K562 (cell line): ENCODE measurements at regions not wholly inside any gene's neighbourhood (a gene's known extent, or its start where the extent isn't known, plus 50 kb on each side); places are given as distances from the start of the nearest gene placed in this dataset.

Experiments
- ATAC-seq: fragments of 200-7000 bp; cut with Tn5 transposase; 3 replicates; pipeline ENCODE4 v1.9.1; 2020; ENCODE audit warnings: moderate library complexity
- BruUV-seq: library from RNA; stranded (reverse); fragments of 400-500 nt; replicated peaks from 2 replicates; lab custom pipeline; 2021; lab: Mats Ljungman, UMichigan
- CTCF ChIA-PET: fragments of 300-600 bp; formaldehyde crosslinking; extraction: SDS; loops from one replicate; lab custom pipeline; 2021; ENCODE audit warnings: low intra/inter-chr PET ratio; lab: Yijun Ruan, JAX
- POLR2A ChIA-PET: fragments of 300-600, 350-650 bp; sonication (Branson Sonifier 250); formaldehyde crosslinking; extraction: SDS; loops from one replicate; lab custom pipeline; 2021; ENCODE audit warnings: antibody characterized with exemption, inconsistent platforms; lab: Yijun Ruan, JAX
- DNase-seq, 4 experiments: peaks; one replicate each; pipeline versions ENCODE4 v3.0.0 to v3.0.0-alpha.2; 2011 to 2018; ENCODE audit warnings: low spot score in 3 of 4, mixed read lengths in 3 of 4; ENCODE audit errors: extremely low read depth in 1 of 4
- FAIRE-seq: peaks from 2 replicates; lab custom pipeline; 2011; peaks lifted over from hg19 to GRCh38; lab: Jason Lieb, UNC
- H2AFZ ChIP-seq: 2 replicates; pipeline ENCODE4 v1.6.0; 2011; ENCODE audit warnings: low read depth, low read length, control low read depth, inconsistent platforms
- H3K27ac ChIP-seq: fragments of 200-600 bp; 3 replicates; pipeline ENCODE4 v1.8.0; 2011; ENCODE audit warnings: low read depth, mild to moderate bottlenecking, control low read depth, inconsistent platforms, low read length, moderate library complexity, mixed read lengths; ENCODE audit errors: extremely low read depth
- H3K27me3 ChIP-seq, 2 experiments: fragments of 300-600 bp in 1 of 2; 2 replicates in 1 of 2; 3 replicates in 1 of 2; pipeline versions ENCODE4 v1.6.0 to v1.8.0; 2011; ENCODE audit warnings: inconsistent platforms in 2 of 2, low read length in 2 of 2, mild to moderate bottlenecking in 1 of 2, mixed read lengths in 1 of 2, moderate library complexity in 1 of 2; ENCODE audit not compliant: control insufficient read depth in 2 of 2, insufficient read depth in 2 of 2
- H3K36me3 ChIP-seq: fragments of 300-600 bp; 3 replicates; pipeline ENCODE4 v1.8.0; 2011; ENCODE audit warnings: mild to moderate bottlenecking, low read length, inconsistent platforms; ENCODE audit not compliant: control insufficient read depth, insufficient read depth
- H3K4me1 ChIP-seq, 2 experiments: fragments of 200-600 bp in 1 of 2; replicated peaks in 1 of 2; 2 replicates in 1 of 2; 3 replicates in 1 of 2; pipeline versions ENCODE4 v1.5.1 to v1.8.0; 2011; ENCODE audit warnings: inconsistent platforms in 2 of 2, low read length in 2 of 2, mild to moderate bottlenecking in 1 of 2, mixed read lengths in 1 of 2, moderate library complexity in 1 of 2; ENCODE audit not compliant: control insufficient read depth in 2 of 2, insufficient read depth in 2 of 2
- H3K4me2 ChIP-seq: 2 replicates; pipeline ENCODE4 v1.6.1; 2011; ENCODE audit warnings: low read length, control low read depth, inconsistent platforms, mixed read lengths; ENCODE audit not compliant: insufficient read depth
- H3K4me3 ChIP-seq: fragments of 200-600 bp; sonication (generic), shearing (Covaris generic); 2 replicates; pipeline ENCODE4 v1.5.1; 2016; ENCODE audit warnings: control low read depth, inconsistent platforms
- H3K79me2 ChIP-seq: fragments of 200-600 bp; 3 replicates; pipeline ENCODE4 v1.8.0; 2011; ENCODE audit warnings: low read length, inconsistent platforms; ENCODE audit not compliant: control insufficient read depth, insufficient read depth
- H3K9ac ChIP-seq, 2 experiments: 2 replicates each; pipeline versions ENCODE4 v1.6.0 to v1.6.1; 2011; ENCODE audit warnings: low read depth in 2 of 2, low read length in 2 of 2, control low read depth in 1 of 2, inconsistent platforms in 1 of 2, mild to moderate bottlenecking in 1 of 2, mixed read lengths in 1 of 2; ENCODE audit not compliant: insufficient read depth in 1 of 2
- H3K9me1 ChIP-seq: one replicate; pipeline ENCODE4 v1.6.0; 2011; ENCODE audit warnings: inconsistent platforms, mild to moderate bottlenecking, low read length, moderate library complexity; ENCODE audit not compliant: control insufficient read depth, insufficient read depth
- H3K9me3 ChIP-seq: replicated peaks from 2 replicates; pipeline ENCODE4 v1.5.1; 2011; ENCODE audit warnings: low read depth, low read length, inconsistent platforms; ENCODE audit not compliant: control insufficient read depth, insufficient read depth
- H4K20me1 ChIP-seq: replicated peaks from 2 replicates; pipeline ENCODE4 v1.6.1; 2011; ENCODE audit warnings: low read length, inconsistent platforms, mixed read lengths; ENCODE audit not compliant: control insufficient read depth, insufficient read depth
- ARHGAP35 ChIP-seq: fragments of 450-650 bp; IDR thresholded peaks from 2 replicates; pipeline ENCODE4 v1.6.1; 2018; ENCODE audit not compliant: partially characterized antibody
- ARNT ChIP-seq, 2 experiments: fragments of 450-650 bp; IDR thresholded peaks; 2 replicates each; pipeline ENCODE4 v1.6.1; 2016; ENCODE audit warnings: mild to moderate bottlenecking in 1 of 2
- CBFA2T3 ChIP-seq: fragments of 450-650 bp; IDR thresholded peaks from 2 replicates; pipeline ENCODE4 v1.6.1; 2017
- HSF4 ChIP-seq: fragments of 250-450 bp; sonication (Bioruptor Pico); IDR thresholded peaks from 2 replicates; pipeline ENCODE4 v2.1.2; 2022; ENCODE audit warnings: mild to moderate bottlenecking, moderate library complexity, borderline replicate concordance
- PPARD ChIP-seq: fragments of 250-450 bp; sonication (Bioruptor Pico); IDR thresholded peaks from 2 replicates; pipeline ENCODE4 v1.8.0; 2022; ENCODE audit warnings: inconsistent platforms, mild to moderate bottlenecking, moderate library complexity
- PURB ChIP-seq: sonication (generic); formaldehyde crosslinking; IDR thresholded peaks from 2 replicates; pipeline ENCODE4 v1.9.0; 2021; ENCODE audit warnings: low read depth, mild to moderate bottlenecking, missing genetic modification reagents
- RAD21 ChIP-seq, 2 experiments: fragments of 250-450 bp in 1 of 2; fragments of 450-650 bp in 1 of 2; sonication (Bioruptor Pico) in 1 of 2; formaldehyde crosslinking in 1 of 2; IDR thresholded peaks in 1 of 2; conservative IDR thresholded peaks in 1 of 2; 2 replicates each; pipeline versions ENCODE4 v1.4.0 to v1.8.0; 2020 to 2022; ENCODE audit warnings: mild to moderate bottlenecking in 2 of 2, moderate library complexity in 1 of 2
- RBM17 ChIP-seq: fragments of 200-400 bp; formaldehyde crosslinking; IDR thresholded peaks from 2 replicates; pipeline ENCODE4 v1.6.1; 2017; ENCODE audit warnings: low read depth, mild to moderate bottlenecking, low read length, borderline replicate concordance
- SAFB2 ChIP-seq: fragments of 200-400 bp; formaldehyde crosslinking; IDR thresholded peaks from 2 replicates; pipeline ENCODE4 v1.6.1; 2018; ENCODE audit warnings: borderline replicate concordance, low read length, low read depth, moderate library complexity; ENCODE audit not compliant: severe bottlenecking
- SPI1 ChIP-seq: IDR thresholded peaks from 2 replicates; pipeline ENCODE4 v1.6.1; 2011; ENCODE audit warnings: low read depth, low read length, control low read depth, borderline replicate concordance
- SRSF9 ChIP-seq: fragments of 200-400 bp; formaldehyde crosslinking; IDR thresholded peaks from 2 replicates; pipeline ENCODE4 v1.6.1; 2017; ENCODE audit warnings: low read depth, low read length, borderline replicate concordance
- TCF3 ChIP-seq: sonication (generic); formaldehyde crosslinking; IDR thresholded peaks from 2 replicates; pipeline ENCODE4 v1.4.0; 2020; ENCODE audit warnings: mild to moderate bottlenecking, missing genetic modification reagents
- ZNF3 ChIP-seq: fragments of 250-450 bp; sonication (Bioruptor Pico); IDR thresholded peaks from 2 replicates; pipeline ENCODE4 v1.5.0; 2021; ENCODE audit warnings: mild to moderate bottlenecking, moderate library complexity
- WGBS: fragments of 100-300 bp; shearing (Covaris generic); methylation state at CpG from one replicate; pipeline ENCODE4 v1.1.6; 2016; ENCODE audit warnings: low coverage, mixed read lengths; ENCODE audit not compliant: insufficient coverage; ENCODE audit errors: missing lambda C conversion rate; 5-methylcytosine and 5-hydroxymethylcytosine counted together
- in situ Hi-C: fragments of 300-500 bp; cut with MboI; formaldehyde crosslinking; loops from 4 replicates; pipeline ENCODE4 v1.15.0; 2018; ENCODE audit warnings: inconsistent platforms, mixed read lengths
- intact Hi-C: fragments of 100-400 bp; cut with micrococcal nuclease; formaldehyde crosslinking; loops from 2 replicates; pipeline ENCODE4 v1.14.2; 2022

GRCh38 chr13:61508936-61509335, 93.3 kb upstream of the PCDH20 start:
- POLR2A ChIA-PET: no interaction called here
- FAIRE-seq (no peak), DNase-seq (no peak), ATAC-seq (no peak)
- H3K9ac ChIP-seq: no peak overlapping the region
- no peak overlapping the region for H2AFZ ChIP-seq
- in situ Hi-C loops (no loop called here), intact Hi-C loops (no loop called here)
- H3K4me1 ChIP-seq: no peaks in the 10 kb centered on the region
- no peak overlapping the region for H3K27ac ChIP-seq
- no peak for TF ChIP-seq RBM17
- no peak for TF ChIP-seq HSF4
- TF ChIP-seq ARNT (IDR thresholded peaks at IDR 0.05): no peak
- no peak for TF ChIP-seq PURB (CRISPR knock-in tag)
- no peak for TF ChIP-seq SRSF9
- no peak for TF ChIP-seq TCF3 (CRISPR knock-in tag)
- no peak for TF ChIP-seq CBFA2T3
- no peak for TF ChIP-seq PPARD (CRISPR knock-in tag)
- TF ChIP-seq SAFB2: no peak
- no peak for TF ChIP-seq SPI1
- TF ChIP-seq ARHGAP35: no peak
- no peak for TF ChIP-seq ZNF3 (CRISPR knock-in tag)
- TF ChIP-seq RAD21 (CRISPR knock-in tag; conservative IDR thresholded peaks at IDR 0.05 in 1 of 2, IDR thresholded peaks at IDR 0.05 in 1 of 2): no peak
- no peaks in the 10 kb centered on the region for H3K27me3 ChIP-seq
- no peak overlapping the region for H3K4me2 ChIP-seq
- no peaks in the 10 kb centered on the region for H3K36me3 ChIP-seq
- no TSS peak for BruUV-seq
- H4K20me1 ChIP-seq: no peaks in the 10 kb centered on the region
- no peaks in the 10 kb centered on the region for H3K9me1 ChIP-seq
- WGBS: 0% methylated on average over 2 of the region's 2 CpGs
- CTCF ChIA-PET: no interaction called here
- H3K9me3 ChIP-seq: no peaks in the 10 kb centered on the region
- no peaks in the 10 kb centered on the region for H3K79me2 ChIP-seq
- H3K4me3 ChIP-seq: no peak overlapping the region
